Pons (tissue), 1 donor: ENCODE measurements at regions not wholly inside any gene's neighbourhood (a gene's known extent, or its start where the extent isn't known, plus 50 kb on each side); places are given as distances from the start of the nearest gene placed in this dataset.

Source experiments
- DNase-seq: peaks from one replicate; pipeline ENCODE4 v3.0.0-alpha.2; 2016; ENCODE audit warnings: low spot score

GRCh38 chr4:18082236-18082635 is 60.7 kb upstream of the LCORL start:
- no peak for DNase-seq

- no peak for DNase-seq
These were observed 60.2 kb upstream of the LCORL start for GRCh38 chr4:18081708-18082107.

- no peak for DNase-seq
These were observed 56.3 kb upstream of the LCORL start for GRCh38 chr4:18077808-18078207.

- peak; percentile 20 for DNase-seq
These were observed 54.4 kb upstream of the LCORL start for GRCh38 chr4:18075823-18076433.

GRCh38 chr4:18071894-18072293 is 50.3 kb upstream of the LCORL start:
- DNase-seq = no peak
